NCI-H2081 treated with DMSO at 0.1 percent for 48 hours (cell line): ENCODE measurements at regions not wholly inside any gene's neighbourhood (a gene's known extent, or its start where the extent isn't known, plus 50 kb on each side); places are given as distances from the start of the nearest gene placed in this dataset.
"Not testable (repeated sequence)": the region's sequence is repeated elsewhere in the genome, so short reads cannot be mapped to it uniquely, and the experiment has no call there.

ENCODE experiments used
- DNase-seq: peaks from one replicate; lab custom pipeline; 2025; lab: John Stamatoyannopoulos, UW

DNA sequence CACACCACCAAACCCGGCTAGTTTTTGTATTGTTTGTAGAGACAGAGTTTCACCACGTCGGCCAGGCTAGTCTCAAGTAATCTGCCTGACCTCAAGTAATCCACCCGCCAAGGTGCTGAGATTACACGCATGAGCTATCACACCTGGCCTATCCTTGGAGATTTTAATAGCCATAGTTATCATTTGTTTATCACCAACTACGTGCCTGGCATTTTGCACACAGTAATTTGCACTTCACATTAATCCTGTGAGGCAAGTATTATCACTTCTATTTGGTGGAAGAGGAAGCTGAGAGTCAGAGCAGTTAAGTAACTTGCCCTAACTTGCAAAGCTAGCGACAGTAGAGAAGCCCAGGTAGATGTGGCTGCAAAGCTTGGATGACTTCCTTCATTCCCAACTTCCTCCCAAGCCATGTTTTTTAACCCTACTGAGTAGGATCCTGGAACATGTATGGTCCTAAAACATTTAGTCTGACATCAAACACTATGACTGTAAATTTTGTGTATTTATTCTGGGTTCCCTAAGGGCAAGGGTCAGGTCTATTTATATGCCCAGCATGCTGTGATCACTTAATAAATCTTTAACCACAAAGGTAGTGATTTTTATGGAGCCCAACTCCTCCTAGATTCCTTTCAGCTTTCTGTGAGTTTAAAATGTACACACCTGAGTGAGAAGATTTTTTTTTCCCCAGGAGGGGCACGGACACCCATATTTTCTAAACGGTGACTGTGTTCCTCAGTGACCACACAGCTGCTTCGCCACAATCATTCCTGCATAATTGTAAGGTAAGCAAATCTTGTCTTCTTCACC lies 100.2 kb upstream of the RAI14 start:
- no peak for DNase-seq

DNA sequence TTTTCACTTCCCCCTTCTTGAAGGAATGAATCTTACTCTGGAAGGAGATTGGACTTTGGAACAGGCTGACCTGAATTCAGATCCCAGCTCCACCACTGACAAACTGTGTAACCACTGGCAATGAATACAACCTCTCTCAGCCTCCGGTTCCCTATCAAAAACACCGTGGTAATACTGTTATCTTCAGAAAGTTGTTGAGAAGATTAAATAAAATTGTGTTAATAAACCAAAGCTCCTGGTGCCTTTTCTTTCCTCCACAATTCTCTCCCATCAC lies 99.7 kb upstream of the RAI14 start:
- no peak for DNase-seq

DNA sequence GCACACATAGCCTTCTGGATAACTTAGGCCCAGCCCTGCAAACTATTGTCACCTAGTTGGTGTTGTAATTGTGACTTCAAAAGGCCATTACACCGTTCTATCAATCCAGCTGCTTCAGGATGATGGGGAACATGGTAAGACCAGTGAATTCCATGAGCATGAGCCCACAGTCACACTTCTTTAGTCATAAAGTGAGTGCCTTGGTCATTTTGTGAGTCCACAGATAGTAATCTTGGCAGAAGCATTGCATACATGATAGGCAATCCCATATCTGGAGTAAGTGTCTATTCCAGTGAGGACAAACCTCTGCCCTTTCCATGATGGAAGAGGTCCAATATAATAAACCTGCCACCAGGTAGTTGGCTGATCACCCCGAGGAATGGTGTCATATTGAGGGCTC lies 94.5 kb upstream of the RAI14 start:
- not testable (repeated sequence) for DNase-seq

GRCh38 chr5:34562791-34563190 lies 93.3 kb upstream of the RAI14 start:
- no peak for DNase-seq

DNA sequence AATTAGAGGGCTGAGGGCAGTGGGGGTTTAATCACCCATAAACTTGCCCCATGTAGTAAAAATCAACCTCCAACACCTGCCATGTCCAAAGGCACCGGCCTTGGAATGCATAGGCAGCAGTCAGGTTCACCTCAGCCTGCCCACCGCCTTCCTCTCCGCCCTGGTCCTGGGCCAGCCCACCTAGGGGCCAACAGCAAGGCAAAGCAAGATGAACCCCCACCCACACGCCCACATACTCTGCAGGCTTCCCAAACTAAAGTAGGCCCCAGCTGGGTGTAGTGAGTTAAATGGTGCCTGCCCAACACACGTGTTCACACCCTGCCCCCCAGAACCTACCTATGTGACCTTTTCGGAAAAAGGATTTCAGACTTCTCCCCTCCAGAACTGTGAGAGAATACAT lies 92.9 kb upstream of the RAI14 start:
- DNase-seq: no peak

DNA sequence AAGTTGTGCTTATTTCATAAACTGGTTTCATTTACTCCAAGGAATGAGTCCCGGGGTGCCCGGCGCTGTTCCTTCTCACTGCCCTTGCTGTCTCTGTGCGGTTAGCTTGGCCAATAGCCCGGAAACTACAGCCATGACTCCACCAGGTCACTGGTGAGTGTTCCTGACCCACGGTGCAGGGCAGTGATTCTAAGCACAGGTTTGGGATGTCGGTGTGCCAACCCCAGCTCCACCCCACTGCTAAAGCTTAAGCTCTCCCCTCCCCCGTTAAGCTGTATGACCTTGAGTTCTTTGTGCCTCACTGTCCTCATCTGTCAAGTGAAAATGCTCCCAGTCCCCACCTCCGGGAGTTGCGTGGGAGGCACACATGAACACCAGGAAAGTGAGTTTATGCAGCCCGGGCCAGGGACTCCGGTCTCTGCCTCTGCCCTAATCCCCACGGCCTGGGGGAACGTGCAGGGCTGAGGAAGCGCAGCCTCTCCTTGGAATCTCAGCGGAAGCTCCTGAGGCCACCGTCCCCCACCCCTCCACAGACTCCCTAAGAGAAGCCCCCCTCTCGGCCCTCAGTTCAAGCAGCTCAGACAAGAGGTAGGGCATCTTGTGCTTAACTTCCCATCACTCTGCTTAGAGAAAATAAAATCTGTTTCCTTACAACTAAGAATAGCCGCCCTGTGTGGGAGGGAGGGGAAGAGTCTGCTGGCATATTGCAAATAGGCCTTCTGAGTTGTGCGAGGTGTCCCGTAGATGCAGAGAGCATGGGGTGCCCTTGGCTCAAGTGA lies 92.0 kb upstream of the RAI14 start:
- DNase-seq: no peak

GRCh38 chr5:34564710-34565235 lies 91.4 kb upstream of the RAI14 start:
- no peak for DNase-seq

- DNase-seq: no peak
Observed at GRCh38 chr5:34570143-34570542, 86.0 kb upstream of the RAI14 start.

DNA sequence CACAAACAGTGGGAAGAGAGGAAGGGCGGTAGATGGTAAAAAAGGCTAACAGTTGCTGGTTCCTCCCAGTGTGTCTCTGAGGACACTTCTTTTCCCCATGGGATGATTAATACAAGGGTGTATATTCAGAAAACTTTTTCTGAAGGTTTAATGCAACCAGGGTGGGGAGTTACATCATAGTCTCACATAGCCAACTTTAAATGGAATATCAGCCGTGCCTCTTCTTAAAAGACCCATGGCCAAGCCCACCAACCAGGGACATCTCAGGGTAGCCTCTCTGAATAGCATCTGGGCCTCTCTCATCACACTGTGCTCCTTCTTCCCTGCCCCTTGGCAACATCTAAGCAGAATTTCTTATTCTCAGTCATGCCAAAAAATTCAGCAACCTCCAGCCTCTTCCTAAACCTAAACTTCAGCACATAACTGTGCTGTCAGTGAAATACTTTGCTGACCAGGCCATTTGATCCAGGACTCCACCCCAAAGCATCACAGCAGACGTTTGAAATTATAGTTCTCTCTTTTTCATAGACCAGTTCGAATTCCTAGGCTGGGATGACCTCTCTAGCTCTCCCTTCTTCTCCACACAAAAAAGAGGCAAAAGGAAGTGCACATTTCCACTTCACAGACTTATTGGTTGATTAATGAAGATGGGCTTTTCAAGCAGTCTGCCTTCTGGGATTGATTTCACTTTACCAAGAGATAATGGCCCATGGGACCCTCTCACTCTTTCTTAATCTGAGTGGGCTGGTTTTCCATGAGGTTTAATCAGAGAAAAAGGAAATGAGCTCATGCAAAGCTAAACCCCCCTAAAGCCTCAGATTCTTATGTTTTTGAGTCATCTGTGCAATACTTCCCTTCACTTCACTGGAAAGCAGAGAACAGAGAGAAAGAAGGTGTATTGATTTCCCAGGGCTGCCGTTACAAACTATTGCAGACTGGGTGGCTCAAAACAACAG lies 85.1 kb upstream of the RAI14 start:
- DNase-seq: no peak

- no peak for DNase-seq
Observed at GRCh38 chr5:34571677-34572041, 84.5 kb upstream of the RAI14 start.

DNA sequence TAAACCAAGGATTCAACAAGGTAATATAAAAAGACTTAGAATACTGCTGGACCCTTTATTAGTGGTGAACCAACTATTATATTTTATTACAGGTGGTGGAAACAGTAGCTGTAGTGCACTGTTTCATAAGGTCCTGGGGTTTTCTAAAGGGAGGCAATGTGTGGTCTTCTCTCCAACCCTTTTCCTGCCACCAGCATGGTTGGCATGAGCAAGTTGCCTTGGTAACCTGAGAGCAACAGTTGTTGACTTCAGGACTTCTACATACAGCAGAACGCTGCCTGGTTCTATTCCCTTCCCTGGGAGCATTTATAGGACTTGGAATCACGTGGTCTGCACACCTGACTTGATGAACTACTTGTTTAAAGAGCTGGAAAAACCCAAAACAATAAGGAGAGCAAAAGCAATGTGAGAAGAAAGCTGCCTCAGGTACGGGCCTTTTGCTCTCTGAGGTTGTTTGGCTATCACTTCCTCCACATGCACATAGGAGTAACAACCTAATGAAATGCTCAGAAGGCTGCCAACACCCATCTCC lies 81.1 kb upstream of the RAI14 start:
- DNase-seq: no peak

- DNase-seq: no peak
Observed at GRCh38 chr5:34576891-34577666, 79.0 kb upstream of the RAI14 start.

DNA sequence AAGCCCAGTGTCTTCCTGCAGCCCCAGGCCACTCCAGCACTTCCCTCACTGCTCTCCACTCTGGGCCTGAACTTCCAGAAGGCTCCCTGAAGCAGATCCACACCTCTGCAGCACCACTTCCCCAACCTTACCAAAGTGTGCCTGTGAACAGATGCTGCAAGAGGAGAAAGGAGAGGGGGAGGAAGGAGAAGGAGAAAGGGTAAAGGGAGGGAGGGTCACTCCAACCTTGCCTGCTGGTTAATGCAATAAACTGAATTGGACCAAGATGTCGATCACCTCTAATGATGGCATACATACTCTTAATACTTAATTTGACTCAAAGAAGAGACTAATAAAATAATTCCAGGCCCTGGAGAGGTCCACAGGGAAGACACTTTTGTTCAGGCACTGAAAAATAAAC lies 77.2 kb upstream of the RAI14 start:
- no peak for DNase-seq

GRCh38 chr5:34580983-34581382 lies 75.1 kb upstream of the RAI14 start:
- no peak for DNase-seq

DNA sequence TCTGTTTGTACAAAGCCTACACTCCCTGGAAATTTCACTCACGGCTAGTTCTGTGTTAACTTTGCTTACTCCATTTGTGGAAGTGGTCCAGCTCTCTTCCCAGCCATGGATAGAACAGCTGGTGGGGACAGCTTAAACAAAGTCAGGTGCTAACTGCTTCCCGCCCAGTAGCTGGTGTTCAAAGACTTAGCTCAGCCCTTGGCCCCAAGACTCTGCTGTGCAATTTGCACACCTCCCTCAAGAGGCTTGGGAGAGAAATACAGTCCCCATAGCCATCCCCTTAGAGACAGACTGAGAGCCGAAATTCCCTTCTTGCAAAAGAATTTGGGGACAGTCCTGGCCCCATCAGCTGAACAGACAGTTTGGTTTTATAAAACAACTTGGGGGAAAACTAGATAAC lies 73.8 kb upstream of the RAI14 start:
- no peak for DNase-seq

DNA sequence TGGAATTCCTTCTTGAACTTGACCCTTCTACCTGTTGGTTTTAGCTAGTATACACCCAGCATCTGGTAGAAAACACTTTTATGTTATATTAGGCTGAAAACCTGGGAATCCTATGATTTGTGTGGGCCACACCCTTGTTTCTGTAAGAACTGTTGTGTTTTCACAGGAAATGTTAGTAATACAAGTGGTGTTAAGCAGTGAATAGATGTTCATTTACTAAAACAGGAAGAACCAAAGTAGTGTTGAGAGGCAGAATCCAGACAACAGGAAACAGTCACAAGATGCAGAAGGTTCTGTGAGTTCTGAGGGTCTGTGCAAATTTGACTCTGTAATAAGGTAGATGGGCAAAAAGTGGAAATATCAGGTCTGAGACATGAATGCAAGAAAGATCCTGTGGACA lies 73.0 kb upstream of the RAI14 start:
- no peak for DNase-seq

- DNase-seq: no peak
Observed at GRCh38 chr5:34584165-34584564, 72.0 kb upstream of the RAI14 start.

- DNase-seq: no peak
Observed at GRCh38 chr5:34585601-34586104, 70.5 kb upstream of the RAI14 start.

- no peak for DNase-seq
Observed at GRCh38 chr5:34586117-34586885, 69.8 kb upstream of the RAI14 start.
